SK-N-SH (cell line): ENCODE measurements at regions not wholly inside any gene's neighbourhood (a gene's known extent, or its start where the extent isn't known, plus 50 kb on each side); places are given as distances from the start of the nearest gene placed in this dataset.

Experiments
- CTCF ChIA-PET: fragments of 300-600, 350-600 bp; formaldehyde crosslinking; extraction: SDS; loops from one replicate; lab custom pipeline; 2021; lab: Yijun Ruan, JAX
- POLR2A ChIA-PET: fragments of 350-600 bp; sonication (Branson Sonifier 250); formaldehyde crosslinking; extraction: SDS; loops from one replicate; lab custom pipeline; 2020; ENCODE audit warnings: antibody characterized with exemption, inconsistent platforms; lab: Yijun Ruan, JAX
- DNase-seq: peaks from one replicate; pipeline ENCODE4 v3.0.0; 2012
- H2AFZ ChIP-seq: fragments of 200-600 bp; sonication (generic); 2 replicates; pipeline ENCODE4 v1.8.1; 2016; ENCODE audit warnings: antibody characterized with exemption, mild to moderate bottlenecking, low read depth
- H3F3A ChIP-seq: fragments of 200-600 bp; sonication (generic); replicated peaks from 2 replicates; pipeline ENCODE3; 2016; ENCODE audit warnings: antibody characterized with exemption, mild to moderate bottlenecking; ENCODE audit not compliant: insufficient read depth
- H3K27ac ChIP-seq, 2 experiments: fragments of 200-500 bp in 1 of 2; fragments of 200-600 bp in 1 of 2; sonication (Bioruptor generic) in 1 of 2; sonication (generic), shearing (Covaris generic) in 1 of 2; 2 replicates each; pipeline versions ENCODE4 v1.5.1 to v1.6.1; 2014 to 2016; ENCODE audit warnings: low read depth in 2 of 2, inconsistent platforms in 1 of 2, low read length in 1 of 2, mild to moderate bottlenecking in 1 of 2, mixed read lengths in 1 of 2
- H3K27me3 ChIP-seq: fragments of 200-600 bp; sonication (generic), shearing (Covaris generic); 2 replicates; pipeline ENCODE4 v1.6.1; 2016; ENCODE audit warnings: mixed run types; ENCODE audit not compliant: insufficient read depth
- H3K36me3 ChIP-seq, 2 experiments: fragments of 200-500 bp in 1 of 2; fragments of 200-600 bp in 1 of 2; sonication (Bioruptor generic) in 1 of 2; sonication (generic) in 1 of 2; replicated peaks in 1 of 2; 2 replicates each; pipeline versions ENCODE3 to v1.5.1; 2014 to 2016; ENCODE audit warnings: low read length in 1 of 2, mild to moderate bottlenecking in 1 of 2; ENCODE audit not compliant: insufficient read depth in 2 of 2, control insufficient read depth in 1 of 2
- H3K4me1 ChIP-seq, 2 experiments: fragments of 200-500 bp in 1 of 2; fragments of 200-600 bp in 1 of 2; sonication (Bioruptor generic) in 1 of 2; sonication (generic), shearing (Covaris generic) in 1 of 2; 2 replicates each; pipeline versions ENCODE4 v1.5.1 to v1.6.1; 2014 to 2016; ENCODE audit warnings: low read depth in 1 of 2, low read length in 1 of 2, mixed run types in 1 of 2; ENCODE audit not compliant: insufficient read depth in 2 of 2, control insufficient read depth in 1 of 2
- H3K4me2 ChIP-seq: fragments of 200-600 bp; sonication (generic), shearing (Covaris generic); 2 replicates; pipeline ENCODE4 v1.6.1; 2017; ENCODE audit warnings: mixed run types
- H3K4me3 ChIP-seq, 2 experiments: fragments of 200-500 bp in 1 of 2; fragments of 200-600 bp in 1 of 2; sonication (Bioruptor generic) in 1 of 2; sonication (generic), shearing (Covaris generic) in 1 of 2; 2 replicates each; pipeline versions ENCODE4 v1.5.1 to v1.8.1; 2014 to 2016; ENCODE audit warnings: low read depth in 2 of 2, inconsistent platforms in 1 of 2, low read length in 1 of 2, mild to moderate bottlenecking in 1 of 2, mixed read lengths in 1 of 2, moderate library complexity in 1 of 2
- H3K79me2 ChIP-seq: fragments of 200-600 bp; sonication (generic); 2 replicates; pipeline ENCODE4 v1.8.1; 2017; ENCODE audit warnings: mild to moderate bottlenecking; ENCODE audit not compliant: insufficient read depth
- H3K9ac ChIP-seq: fragments of 200-600 bp; sonication (generic); 2 replicates; pipeline ENCODE4 v1.6.1; 2017; ENCODE audit warnings: mixed run types
- H3K9me2 ChIP-seq: fragments of 200-600 bp; sonication (generic); 2 replicates; pipeline ENCODE4 v1.6.1; 2017; ENCODE audit warnings: mixed run types
- H3K9me3 ChIP-seq: fragments of 200-600 bp; sonication (generic); 2 replicates; pipeline ENCODE4 v1.6.1; 2017; ENCODE audit warnings: mixed run types, mild to moderate bottlenecking, moderate library complexity
- H4K20me1 ChIP-seq: fragments of 200-600 bp; sonication (generic); 2 replicates; pipeline ENCODE4 v1.6.1; 2017; ENCODE audit warnings: mild to moderate bottlenecking, mixed run types; ENCODE audit not compliant: insufficient read depth
- CHD2 ChIP-seq: fragments of 150-350 bp; IDR thresholded peaks from 2 replicates; pipeline ENCODE4 v1.6.1; 2018; ENCODE audit warnings: low read length; ENCODE audit not compliant: partially characterized antibody
- ELF1 ChIP-seq: IDR thresholded peaks from 2 replicates; pipeline ENCODE4 v1.4.0; 2012
- EP300 ChIP-seq, 2 experiments: IDR thresholded peaks; 2 replicates each; pipeline versions ENCODE4 v1.4.0 to v1.6.1; 2012; ENCODE audit warnings: borderline replicate concordance in 1 of 2, low read depth in 1 of 2, low read length in 1 of 2
- FOSL2 ChIP-seq: IDR thresholded peaks from 2 replicates; pipeline ENCODE4 v1.4.0; 2012; ENCODE audit warnings: low read depth, mild to moderate bottlenecking, moderate library complexity, borderline replicate concordance
- FOXM1 ChIP-seq: IDR thresholded peaks from 2 replicates; pipeline ENCODE4 v1.4.0; 2012; ENCODE audit warnings: low read depth, mild to moderate bottlenecking
- GABPA ChIP-seq: IDR thresholded peaks from 2 replicates; pipeline ENCODE4 v1.4.0; 2012; ENCODE audit warnings: low read depth, mild to moderate bottlenecking
- IRF3 ChIP-seq: fragments of 150-350 bp; IDR thresholded peaks from 2 replicates; pipeline ENCODE4 v1.6.1; 2016; ENCODE audit warnings: mild to moderate bottlenecking, low read depth, low read length
- MAX ChIP-seq: IDR thresholded peaks from 2 replicates; pipeline ENCODE4 v1.4.0; 2012; ENCODE audit warnings: low read depth
- MXI1 ChIP-seq: IDR thresholded peaks from 2 replicates; pipeline ENCODE4 v1.6.1; 2012; ENCODE audit warnings: mild to moderate bottlenecking, low read depth, low read length, improper control_type of control experiment
- NFIC ChIP-seq: IDR thresholded peaks from 2 replicates; pipeline ENCODE4 v1.4.0; 2012; ENCODE audit warnings: borderline replicate concordance
- NRF1 ChIP-seq: IDR thresholded peaks from 2 replicates; pipeline ENCODE4 v1.6.1; 2012; ENCODE audit warnings: low read depth, mild to moderate bottlenecking, low read length
- POLR2AphosphoS5 ChIP-seq: IDR thresholded peaks from 2 replicates; pipeline ENCODE4 v1.6.1; 2012; ENCODE audit warnings: low read depth, low read length
- RAD21 ChIP-seq: IDR thresholded peaks from 2 replicates; pipeline ENCODE4 v1.6.1; 2012; ENCODE audit warnings: mild to moderate bottlenecking, low read length
- RXRA ChIP-seq: IDR thresholded peaks from 2 replicates; pipeline ENCODE4 v1.4.0; 2012; ENCODE audit warnings: low read depth, mild to moderate bottlenecking, borderline replicate concordance
- SIN3A ChIP-seq: IDR thresholded peaks from 2 replicates; pipeline ENCODE4 v1.6.1; 2012; ENCODE audit warnings: low read depth, mild to moderate bottlenecking, low read length, moderate library complexity, borderline replicate concordance
- USF2 ChIP-seq: fragments of 150-350 bp; IDR thresholded peaks from 2 replicates; pipeline ENCODE4 v1.6.1; 2017; ENCODE audit warnings: antibody characterized with exemption, low read length, low read depth, borderline replicate concordance
- ZBTB33 ChIP-seq: IDR thresholded peaks from 2 replicates; pipeline ENCODE4 v1.4.0; 2012; ENCODE audit warnings: low read depth, borderline replicate concordance
- WGBS: methylation state at CpG from one replicate; pipeline ENCODE4 v1.1.6; 2017; ENCODE audit warnings: low lambda C conversion rate; 5-methylcytosine and 5-hydroxymethylcytosine counted together

- Histone ChIP-seq H3K36me3 (no peaks in the 10 kb centered on the region), H3K9me3 (no peaks in the 10 kb centered on the region), H3K79me2 (no peaks in the 10 kb centered on the region), H3K4me2 (no peak overlapping the region), H3K4me1 (no peaks in the 10 kb centered on the region; a peak in 1 of 4 replicates), H3K9me2 (no peaks in the 10 kb centered on the region), H4K20me1 (no peaks in the 10 kb centered on the region), H3K27me3 (no peaks in the 10 kb centered on the region), H3K27ac (no peak overlapping the region), H2AFZ (no peak overlapping the region), H3K4me3 (no peak overlapping the region), H3K9ac (no peak overlapping the region), H3F3A (no peaks in the 10 kb centered on the region)
- CTCF ChIA-PET = no interaction called here
- no peak for TF ChIP-seq NRF1
- TF ChIP-seq CHD2 = no peak
- no peak for TF ChIP-seq SIN3A
- TF ChIP-seq ZBTB33 = no peak
- no peak for TF ChIP-seq RXRA
- TF ChIP-seq NFIC = no peak
- TF ChIP-seq FOSL2 = no peak
- TF ChIP-seq FOXM1 = no peak
- no peak for TF ChIP-seq MXI1
- no peak for TF ChIP-seq IRF3
- no peak for TF ChIP-seq EP300 (IDR thresholded peaks at IDR 0.05; ENCODE audit: borderline replicate concordance in 1 of 2, low read depth in 1 of 2, low read length in 1 of 2)
- no peak for TF ChIP-seq GABPA
- TF ChIP-seq MAX = no peak
- no peak for TF ChIP-seq POLR2AphosphoS5
- TF ChIP-seq USF2 = no peak
- no peak for TF ChIP-seq RAD21
- TF ChIP-seq ELF1 = no peak
- WGBS = 24% methylated on average over 2 of the region's 2 CpGs
- no peak for DNase-seq
- POLR2A ChIA-PET = no interaction called here
These were observed 98.8 kb upstream of the SEMA6A start for GRCh38 chr5:116673453-116673852.
